Uterus (tissue), 2 donors: ENCODE measurements at regions not wholly inside any gene's neighbourhood (a gene's known extent, or its start where the extent isn't known, plus 50 kb on each side); places are given as distances from the start of the nearest gene placed in this dataset.

Source experiments
- CTCF ChIP-seq, 4 experiments: fragments of 200-600 bp in 2 of 4; fragments of 450-650 bp in 2 of 4; sonication (generic) in 2 of 4; IDR thresholded peaks; one replicate each; pipeline ENCODE4 v1.5.1; 2016 to 2019; ENCODE audit warnings: antibody characterized with exemption in 4 of 4, mild to moderate bottlenecking in 2 of 4, moderate library complexity in 1 of 4
- POLR2A ChIP-seq, 2 donors: fragments of 450-650 bp; IDR thresholded peaks; one replicate each; pipeline ENCODE4 v1.6.1; 2016; ENCODE audit warnings: antibody characterized with exemption in 2 of 2, mild to moderate bottlenecking in 1 of 2, moderate library complexity in 1 of 2

GRCh38 chr6:43884652-43885022 is 114.6 kb downstream of the VEGFA start:
- TF ChIP-seq CTCF (IDR thresholded peaks at IDR 0.05), result no peak
- no peak for TF ChIP-seq POLR2A (IDR thresholded peaks at IDR 0.05)
